Liver (tissue), 8 donors: ENCODE measurements at regions not wholly inside any gene's neighbourhood (a gene's known extent, or its start where the extent isn't known, plus 50 kb on each side); places are given as distances from the start of the nearest gene placed in this dataset.

Source experiments
- DNase-seq: peaks from one replicate; pipeline ENCODE4 v3.0.0-alpha.2; 2017; ENCODE audit warnings: low spot score
- H3K27ac ChIP-seq, 2 donors: one replicate each; pipeline ENCODE4 v1.7.0; 2013; ENCODE audit warnings: inconsistent platforms in 2 of 2, low read length in 2 of 2, control low read depth in 1 of 2, low read depth in 1 of 2, mild to moderate bottlenecking in 1 of 2
- H3K27me3 ChIP-seq, 4 donors: one replicate each; pipeline versions ENCODE4 v1.6.1 to v1.7.0; 2013; ENCODE audit warnings: low read length in 3 of 4, inconsistent platforms in 1 of 4, mild to moderate bottlenecking in 1 of 4, moderate library complexity in 1 of 4; ENCODE audit not compliant: control insufficient read depth in 4 of 4, insufficient read depth in 4 of 4
- H3K36me3 ChIP-seq, 4 donors: one replicate each; pipeline versions ENCODE4 v1.6.1 to v1.7.0; 2013; ENCODE audit warnings: low read length in 3 of 4, mild to moderate bottlenecking in 3 of 4, low read depth in 1 of 4, moderate library complexity in 1 of 4; ENCODE audit not compliant: control insufficient read depth in 4 of 4, insufficient read depth in 3 of 4
- H3K4me1 ChIP-seq, 4 donors: one replicate each; pipeline versions ENCODE4 v1.6.1 to v1.7.0; 2013; ENCODE audit warnings: low read length in 3 of 4, mild to moderate bottlenecking in 3 of 4, moderate library complexity in 1 of 4; ENCODE audit not compliant: control insufficient read depth in 4 of 4, insufficient read depth in 4 of 4
- H3K4me3 ChIP-seq, 3 donors: one replicate each; pipeline versions ENCODE4 v1.6.1 to v1.7.0; 2013; ENCODE audit warnings: low read length in 3 of 3, control low read depth in 1 of 3, low read depth in 1 of 3, mild to moderate bottlenecking in 1 of 3
- H3K9ac ChIP-seq, 2 donors: one replicate each; pipeline ENCODE4 v1.7.0; 2013; ENCODE audit warnings: low read length in 2 of 2, mild to moderate bottlenecking in 2 of 2, moderate library complexity in 2 of 2, control low read depth in 1 of 2, low read depth in 1 of 2
- H3K9me3 ChIP-seq, 4 donors: one replicate each; pipeline versions ENCODE4 v1.6.1 to v1.7.0; 2013; ENCODE audit warnings: low read length in 3 of 4; ENCODE audit not compliant: control insufficient read depth in 4 of 4
- CTCF ChIP-seq: fragments of 150-350 bp; IDR thresholded peaks from 2 replicates; pipeline ENCODE4 v1.5.1; 2017; ENCODE audit warnings: improper control_type of control experiment, low read depth, low read length; ENCODE audit not compliant: missing input control
- EGR1 ChIP-seq, 2 donors: IDR thresholded peaks; 2 replicates each; pipeline ENCODE4 v1.6.1; 2016 to 2018; ENCODE audit warnings: antibody characterized with exemption in 2 of 2, low read depth in 2 of 2
- FOXA2 ChIP-seq: IDR thresholded peaks from 2 replicates; pipeline ENCODE4 v1.6.1; 2016; ENCODE audit warnings: antibody characterized with exemption
- GABPA ChIP-seq, 2 donors: IDR thresholded peaks in 1 of 2; conservative IDR thresholded peaks in 1 of 2; 2 replicates each; pipeline ENCODE4 v1.6.1; 2016; ENCODE audit warnings: antibody characterized with exemption in 2 of 2, mild to moderate bottlenecking in 1 of 2, moderate library complexity in 1 of 2
- HNF4A ChIP-seq, 2 donors: conservative IDR thresholded peaks; 2 replicates each; pipeline ENCODE4 v1.6.1; 2016; ENCODE audit warnings: antibody characterized with exemption in 2 of 2, mild to moderate bottlenecking in 2 of 2
- HNF4G ChIP-seq: IDR thresholded peaks from 2 replicates; pipeline ENCODE4 v1.6.1; 2016; ENCODE audit warnings: antibody characterized with exemption
- JUND ChIP-seq, 2 donors: IDR thresholded peaks; 2 replicates each; pipeline ENCODE4 v1.6.1; 2016; ENCODE audit warnings: antibody characterized with exemption in 2 of 2
- NR2F2 ChIP-seq: IDR thresholded peaks from 2 replicates; pipeline ENCODE4 v1.6.1; 2016; ENCODE audit warnings: antibody characterized with exemption
- RXRA ChIP-seq, 2 donors: IDR thresholded peaks; 2 replicates each; pipeline ENCODE4 v1.6.1; 2017 to 2018; ENCODE audit warnings: antibody characterized with exemption in 2 of 2, mild to moderate bottlenecking in 1 of 2
- TAF1 ChIP-seq: conservative IDR thresholded peaks from 2 replicates; pipeline ENCODE4 v1.6.1; 2016; ENCODE audit warnings: antibody characterized with exemption, mild to moderate bottlenecking
- YY1 ChIP-seq: IDR thresholded peaks from 2 replicates; pipeline ENCODE4 v1.6.1; 2016; ENCODE audit warnings: antibody characterized with exemption, mild to moderate bottlenecking
- ZBTB33 ChIP-seq: IDR thresholded peaks from 2 replicates; pipeline ENCODE4 v1.6.1; 2016; ENCODE audit warnings: antibody characterized with exemption
- WGBS: extraction: QIAGEN DNeasy Blood & Tissue Kit; methylation state at CpG from one replicate; pipeline ENCODE4 v1.1.7; 2013; 5-methylcytosine and 5-hydroxymethylcytosine counted together
- TF ChIP-seq, protein P1 (sequence below): IDR thresholded peaks from 2 replicates; pipeline ENCODE4 v1.6.1; 2016; ENCODE audit warnings: antibody characterized with exemption, mild to moderate bottlenecking
- TF ChIP-seq, protein P2 (sequence below): IDR thresholded peaks from 2 replicates; pipeline ENCODE4 v1.6.1; 2016; ENCODE audit warnings: antibody characterized with exemption
- TF ChIP-seq, protein P3 (sequence below): IDR thresholded peaks from 2 replicates; pipeline ENCODE4 v1.6.1; 2016; ENCODE audit warnings: antibody characterized with exemption
- donor health status: healthy.
- donor health status: healthy.
- donor health status: healthy.
- donor health status: healthy.
- donor health status: healthy.

DNA sequence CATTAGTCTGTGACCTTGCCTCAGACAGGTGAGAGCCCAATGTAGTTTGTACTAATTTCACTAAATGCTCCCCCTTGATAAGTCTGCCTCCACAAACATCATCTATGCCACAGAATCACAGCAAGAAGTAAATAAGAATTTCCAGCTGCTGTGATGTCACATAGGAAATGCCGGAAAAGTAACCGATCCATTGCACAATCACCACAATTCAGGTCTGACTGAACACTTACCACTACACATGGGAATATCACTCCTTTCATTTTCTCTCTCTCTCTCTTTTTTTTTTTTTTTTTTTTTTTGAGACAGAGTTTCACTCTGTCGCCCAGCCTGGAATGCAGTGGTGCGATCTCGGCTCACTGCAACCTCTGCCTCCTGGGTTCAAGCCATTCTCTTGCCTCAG is 79.0 kb upstream of the CDH11 start:
- Histone ChIP-seq H3K4me1 (no peaks in the 10 kb centered on the region), H3K27ac (no peak overlapping the region), H3K9me3 (no peaks in the 10 kb centered on the region), H3K4me3 (no peak overlapping the region), H3K36me3 (no peaks in the 10 kb centered on the region), H3K27me3 (no peaks in the 10 kb centered on the region), H3K9ac (no peak overlapping the region)
- no peak for DNase-seq
- 88% methylated on average over 5 of the region's 5 CpGs for WGBS
- no peak for TF ChIP-seq HNF4G
- no peak for TF ChIP-seq GABPA (IDR thresholded peaks at IDR 0.05 in 1 of 2, conservative IDR thresholded peaks at IDR 0.05 in 1 of 2)
- no peak for TF ChIP-seq CTCF
- TF ChIP-seq, protein P1, sequence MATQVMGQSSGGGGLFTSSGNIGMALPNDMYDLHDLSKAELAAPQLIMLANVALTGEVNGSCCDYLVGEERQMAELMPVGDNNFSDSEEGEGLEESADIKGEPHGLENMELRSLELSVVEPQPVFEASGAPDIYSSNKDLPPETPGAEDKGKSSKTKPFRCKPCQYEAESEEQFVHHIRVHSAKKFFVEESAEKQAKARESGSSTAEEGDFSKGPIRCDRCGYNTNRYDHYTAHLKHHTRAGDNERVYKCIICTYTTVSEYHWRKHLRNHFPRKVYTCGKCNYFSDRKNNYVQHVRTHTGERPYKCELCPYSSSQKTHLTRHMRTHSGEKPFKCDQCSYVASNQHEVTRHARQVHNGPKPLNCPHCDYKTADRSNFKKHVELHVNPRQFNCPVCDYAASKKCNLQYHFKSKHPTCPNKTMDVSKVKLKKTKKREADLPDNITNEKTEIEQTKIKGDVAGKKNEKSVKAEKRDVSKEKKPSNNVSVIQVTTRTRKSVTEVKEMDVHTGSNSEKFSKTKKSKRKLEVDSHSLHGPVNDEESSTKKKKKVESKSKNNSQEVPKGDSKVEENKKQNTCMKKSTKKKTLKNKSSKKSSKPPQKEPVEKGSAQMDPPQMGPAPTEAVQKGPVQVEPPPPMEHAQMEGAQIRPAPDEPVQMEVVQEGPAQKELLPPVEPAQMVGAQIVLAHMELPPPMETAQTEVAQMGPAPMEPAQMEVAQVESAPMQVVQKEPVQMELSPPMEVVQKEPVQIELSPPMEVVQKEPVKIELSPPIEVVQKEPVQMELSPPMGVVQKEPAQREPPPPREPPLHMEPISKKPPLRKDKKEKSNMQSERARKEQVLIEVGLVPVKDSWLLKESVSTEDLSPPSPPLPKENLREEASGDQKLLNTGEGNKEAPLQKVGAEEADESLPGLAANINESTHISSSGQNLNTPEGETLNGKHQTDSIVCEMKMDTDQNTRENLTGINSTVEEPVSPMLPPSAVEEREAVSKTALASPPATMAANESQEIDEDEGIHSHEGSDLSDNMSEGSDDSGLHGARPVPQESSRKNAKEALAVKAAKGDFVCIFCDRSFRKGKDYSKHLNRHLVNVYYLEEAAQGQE: no peak
- TF ChIP-seq TAF1: no peak
- no peak for TF ChIP-seq FOXA2
- no peak for TF ChIP-seq EGR1 (IDR thresholded peaks at IDR 0.05; ENCODE audit: low read depth in 2 of 2)
- no peak for TF ChIP-seq RXRA (IDR thresholded peaks at IDR 0.05)
- no peak for TF ChIP-seq HNF4A (conservative IDR thresholded peaks at IDR 0.05)
- TF ChIP-seq, protein P2, sequence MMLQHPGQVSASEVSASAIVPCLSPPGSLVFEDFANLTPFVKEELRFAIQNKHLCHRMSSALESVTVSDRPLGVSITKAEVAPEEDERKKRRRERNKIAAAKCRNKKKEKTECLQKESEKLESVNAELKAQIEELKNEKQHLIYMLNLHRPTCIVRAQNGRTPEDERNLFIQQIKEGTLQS: no peak
- TF ChIP-seq, protein P3, sequence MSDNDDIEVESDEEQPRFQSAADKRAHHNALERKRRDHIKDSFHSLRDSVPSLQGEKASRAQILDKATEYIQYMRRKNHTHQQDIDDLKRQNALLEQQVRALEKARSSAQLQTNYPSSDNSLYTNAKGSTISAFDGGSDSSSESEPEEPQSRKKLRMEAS: no peak
- no peak for TF ChIP-seq ZBTB33

DNA sequence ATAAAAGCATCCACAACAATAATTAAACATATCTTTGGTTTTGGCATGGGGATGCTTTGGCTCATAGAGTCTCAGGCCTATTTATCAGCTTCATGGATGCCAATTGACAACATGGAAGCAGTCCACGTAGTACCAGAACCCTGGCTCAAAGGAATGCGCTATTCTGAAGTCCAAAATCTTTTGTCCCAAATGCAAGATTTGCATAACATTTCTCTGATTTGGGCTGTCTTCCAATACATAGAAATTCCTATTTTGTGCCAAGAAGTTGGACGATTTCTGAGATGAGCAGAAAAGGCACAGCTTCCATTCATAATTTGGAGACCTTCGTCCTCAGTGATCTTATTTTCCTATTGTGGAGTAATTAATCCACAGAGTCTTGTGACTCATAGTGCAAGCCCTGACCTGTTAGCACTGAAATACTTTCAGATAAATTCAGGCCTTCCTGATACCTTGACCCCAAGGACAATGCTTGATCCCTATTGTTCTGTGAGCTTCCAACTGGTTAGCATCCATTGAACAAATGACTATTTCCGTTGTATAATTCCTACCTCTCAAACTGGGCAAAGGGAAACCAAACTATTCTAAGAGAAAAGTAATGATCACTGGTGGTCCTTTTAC is 78.4 kb upstream of the CDH11 start:
- 70% methylated on average over 5 of the region's 5 CpGs for WGBS

More for the DNA sequence above, 78.4 kb upstream of the CDH11 start:
- no peak overlapping the region for H3K4me3 ChIP-seq
- no peak overlapping the region for H3K27ac ChIP-seq
- DNase-seq: no peak
- no peaks in the 10 kb centered on the region for H3K9me3 ChIP-seq
- no peaks in the 10 kb centered on the region for H3K36me3 ChIP-seq
- no peaks in the 10 kb centered on the region for H3K27me3 ChIP-seq
- TF ChIP-seq FOXA2 (no peak), NR2F2 (peak; percentile 47), JUND (IDR thresholded peaks at IDR 0.05) (no peak), HNF4A (conservative IDR thresholded peaks at IDR 0.05) (no peak), YY1 (no peak)
- TF ChIP-seq, protein P3: no peak
- no peaks in the 10 kb centered on the region for H3K4me1 ChIP-seq
- H3K9ac ChIP-seq: no peak overlapping the region
